ENCODE measurements at regions not wholly inside any gene's neighbourhood (a gene's known extent, or its start where the extent isn't known, plus 50 kb on each side); places are given as distances from the start of the nearest gene placed in this dataset.

GRCh38 chr4:162878096-162878495 is 288.6 kb downstream of the NAF1 start:
- TF ChIP-seq FOXS1 (CRISPR knock-in tag; IDR thresholded peaks at IDR 0.05): no peak
- no peak for TF ChIP-seq CTCF (IDR thresholded peaks at IDR 0.05)
- no peak for TF ChIP-seq CEBPB (IDR thresholded peaks at IDR 0.05)
- TF ChIP-seq SREBF2 (IDR thresholded peaks at IDR 0.05): no peak
- no peak for TF ChIP-seq MAX (IDR thresholded peaks at IDR 0.05)
- no peak for TF ChIP-seq RAD21 (conservative IDR thresholded peaks at IDR 0.05 in 1 of 2, IDR thresholded peaks at IDR 0.05 in 1 of 2)
- TF ChIP-seq, protein P1, sequence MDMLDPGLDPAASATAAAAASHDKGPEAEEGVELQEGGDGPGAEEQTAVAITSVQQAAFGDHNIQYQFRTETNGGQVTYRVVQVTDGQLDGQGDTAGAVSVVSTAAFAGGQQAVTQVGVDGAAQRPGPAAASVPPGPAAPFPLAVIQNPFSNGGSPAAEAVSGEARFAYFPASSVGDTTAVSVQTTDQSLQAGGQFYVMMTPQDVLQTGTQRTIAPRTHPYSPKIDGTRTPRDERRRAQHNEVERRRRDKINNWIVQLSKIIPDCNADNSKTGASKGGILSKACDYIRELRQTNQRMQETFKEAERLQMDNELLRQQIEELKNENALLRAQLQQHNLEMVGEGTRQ (IDR thresholded peaks at IDR 0.05): no peak
- no peak for TF ChIP-seq EP300 (IDR thresholded peaks at IDR 0.05)
- TF ChIP-seq HDAC2 (IDR thresholded peaks at IDR 0.05): no peak
